HFF-Myc (cell line): ENCODE measurements at regions not wholly inside any gene's neighbourhood (a gene's known extent, or its start where the extent isn't known, plus 50 kb on each side); places are given as distances from the start of the nearest gene placed in this dataset.

Source experiments
- DNase-seq: peaks from one replicate; pipeline ENCODE4 v3.0.0-alpha.2; 2011; ENCODE audit warnings: low read depth; ENCODE audit errors: extremely low read depth
- H3K4me3 ChIP-seq: replicated peaks from 2 replicates; pipeline ENCODE4 v1.5.1; 2011; ENCODE audit warnings: low read depth, mild to moderate bottlenecking, control low read depth, low read length
- CTCF ChIP-seq: IDR thresholded peaks from 2 replicates; pipeline ENCODE4 v1.5.1; 2012; ENCODE audit warnings: mild to moderate bottlenecking, low read depth, low read length, control low read depth; ENCODE audit errors: missing control alignments

DNA sequence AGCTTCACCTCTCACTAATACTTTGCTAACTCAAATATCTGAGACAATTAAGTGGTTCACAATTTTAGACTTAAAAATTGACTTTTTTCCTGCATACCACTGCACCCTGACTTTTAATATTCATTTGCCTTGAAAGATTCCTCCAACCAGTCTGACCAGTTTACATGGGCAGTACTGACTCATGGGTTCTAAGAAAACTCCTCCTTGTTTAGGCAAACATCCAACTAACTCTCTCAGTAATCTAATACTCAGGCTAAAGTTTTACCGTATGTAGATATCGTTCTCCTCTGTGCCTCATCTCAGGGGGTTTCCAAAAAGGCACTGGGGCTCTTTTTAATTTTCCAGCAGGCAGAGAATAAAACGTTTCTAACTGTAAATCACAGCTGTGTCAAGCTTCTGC lies 422.8 kb downstream of the KDM5D start:
- H3K4me3 ChIP-seq, result no peak overlapping the region
- no peak for TF ChIP-seq CTCF
- no peak for DNase-seq

DNA sequence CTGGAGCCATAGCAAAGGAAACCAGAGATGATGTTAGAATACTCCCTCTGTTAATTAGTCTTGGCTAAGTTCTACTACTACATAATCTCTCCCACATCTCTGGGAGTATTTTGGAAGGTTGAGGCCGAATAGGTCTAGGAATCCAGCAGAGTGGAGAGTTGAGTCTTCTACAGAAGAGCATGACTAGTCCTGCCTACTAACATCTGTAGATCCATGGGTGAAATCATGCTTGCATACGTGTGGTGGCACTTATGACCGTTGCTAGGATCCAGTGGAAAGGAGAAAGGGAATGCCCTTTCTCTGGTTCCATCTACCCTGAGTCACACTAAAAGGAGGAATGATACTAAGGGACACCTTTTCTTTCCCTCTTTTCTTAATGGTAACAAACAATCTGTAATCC lies 425.4 kb downstream of the KDM5D start:
- DNase-seq, result no peak
- no peak for TF ChIP-seq CTCF
- no peak overlapping the region for H3K4me3 ChIP-seq

- DNase-seq, result no peak
Observed at GRCh38 chrY:19317271-19317987, 427.1 kb downstream of the KDM5D start.

GRCh38 chrY:19307627-19308026 lies 436.9 kb downstream of the KDM5D start:
- TF ChIP-seq CTCF, result no peak
- no peak for DNase-seq
- no peak overlapping the region for H3K4me3 ChIP-seq

More at GRCh38 chrY:19317271-19317987, 427.1 kb downstream of the KDM5D start:
- no peak for TF ChIP-seq CTCF
- no peak overlapping the region for H3K4me3 ChIP-seq

- no peak for TF ChIP-seq CTCF
- no peak overlapping the region for H3K4me3 ChIP-seq
Observed at GRCh38 chrY:19303136-19303535, 441.4 kb downstream of the KDM5D start.

DNA sequence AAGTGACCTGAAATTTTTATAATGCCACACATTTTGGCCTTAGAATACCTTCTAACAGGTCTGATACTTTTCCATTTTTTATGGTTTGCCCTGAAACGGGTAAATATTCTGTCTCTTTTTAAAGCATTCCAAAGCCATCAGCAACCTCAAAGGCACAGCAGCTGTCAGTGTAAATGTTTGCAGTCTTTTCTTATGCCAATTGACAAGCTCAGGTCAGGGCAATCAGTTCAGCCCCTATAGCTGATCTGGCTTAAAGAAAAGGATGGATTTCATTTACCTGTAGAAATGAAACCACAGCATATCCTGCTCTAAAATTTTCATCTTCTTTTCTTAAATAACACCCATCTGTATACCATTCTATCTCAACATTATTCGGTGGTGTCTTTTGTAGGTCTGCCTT lies 453.6 kb downstream of the KDM5D start:
- TF ChIP-seq CTCF, result no peak
- H3K4me3 ChIP-seq, result no peak overlapping the region
- DNase-seq, result no peak

More at GRCh38 chrY:19303136-19303535, 441.4 kb downstream of the KDM5D start:
- DNase-seq, result no peak

- H3K4me3 ChIP-seq, result no peak overlapping the region
- no peak for TF ChIP-seq CTCF
- DNase-seq, result no peak
Observed at GRCh38 chrY:19274076-19274475, 470.4 kb downstream of the KDM5D start.
